ENCODE measurements at regions not wholly inside any gene's neighbourhood (a gene's known extent, or its start where the extent isn't known, plus 50 kb on each side); places are given as distances from the start of the nearest gene placed in this dataset.
"Not testable (repeated sequence)": the region's sequence is repeated elsewhere in the genome, so short reads cannot be mapped to it uniquely, and the experiment has no call there.

DNA sequence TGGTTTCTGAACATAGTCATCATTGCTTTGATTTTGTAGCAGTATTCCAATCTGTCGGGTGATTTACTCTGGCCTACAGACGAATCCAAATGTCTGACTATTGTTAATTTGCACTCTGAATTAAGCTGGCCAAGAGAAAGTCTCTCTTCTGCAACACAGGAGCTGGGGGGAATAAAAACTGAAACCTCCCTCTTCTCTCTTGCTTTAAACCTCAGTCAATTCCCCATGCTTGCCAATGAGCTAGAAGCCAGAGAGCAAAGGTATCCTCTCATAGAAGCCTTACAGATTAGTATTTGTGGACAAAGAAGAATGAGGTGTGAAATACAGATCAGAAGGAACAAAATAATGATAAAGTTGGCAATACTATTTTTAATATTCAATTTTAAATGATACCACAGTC lies 353.9 kb upstream of the CDH10 start:
- CTCF ChIA-PET = no interaction called here
- Histone ChIP-seq H3K4me3 (ENCODE audit: low read depth, low read length) (no peak overlapping the region), H3K27me3 (ENCODE audit: control insufficient read depth, insufficient read depth, low read length) (no peaks in the 10 kb centered on the region), H3K9me3 (ENCODE audit: control insufficient read depth, insufficient read depth, low read length) (no peaks in the 10 kb centered on the region), H3K27ac (ENCODE audit: low read depth, low read length) (no peak overlapping the region)
- POLR2A ChIA-PET = no interaction called here
- TF ChIP-seq, protein P1, sequence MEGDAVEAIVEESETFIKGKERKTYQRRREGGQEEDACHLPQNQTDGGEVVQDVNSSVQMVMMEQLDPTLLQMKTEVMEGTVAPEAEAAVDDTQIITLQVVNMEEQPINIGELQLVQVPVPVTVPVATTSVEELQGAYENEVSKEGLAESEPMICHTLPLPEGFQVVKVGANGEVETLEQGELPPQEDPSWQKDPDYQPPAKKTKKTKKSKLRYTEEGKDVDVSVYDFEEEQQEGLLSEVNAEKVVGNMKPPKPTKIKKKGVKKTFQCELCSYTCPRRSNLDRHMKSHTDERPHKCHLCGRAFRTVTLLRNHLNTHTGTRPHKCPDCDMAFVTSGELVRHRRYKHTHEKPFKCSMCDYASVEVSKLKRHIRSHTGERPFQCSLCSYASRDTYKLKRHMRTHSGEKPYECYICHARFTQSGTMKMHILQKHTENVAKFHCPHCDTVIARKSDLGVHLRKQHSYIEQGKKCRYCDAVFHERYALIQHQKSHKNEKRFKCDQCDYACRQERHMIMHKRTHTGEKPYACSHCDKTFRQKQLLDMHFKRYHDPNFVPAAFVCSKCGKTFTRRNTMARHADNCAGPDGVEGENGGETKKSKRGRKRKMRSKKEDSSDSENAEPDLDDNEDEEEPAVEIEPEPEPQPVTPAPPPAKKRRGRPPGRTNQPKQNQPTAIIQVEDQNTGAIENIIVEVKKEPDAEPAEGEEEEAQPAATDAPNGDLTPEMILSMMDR (IDR thresholded peaks at IDR 0.05; ENCODE audit: low read depth, low read length) = no peak
- no peak for DNase-seq (ENCODE audit: low read depth, low spot score)

DNA sequence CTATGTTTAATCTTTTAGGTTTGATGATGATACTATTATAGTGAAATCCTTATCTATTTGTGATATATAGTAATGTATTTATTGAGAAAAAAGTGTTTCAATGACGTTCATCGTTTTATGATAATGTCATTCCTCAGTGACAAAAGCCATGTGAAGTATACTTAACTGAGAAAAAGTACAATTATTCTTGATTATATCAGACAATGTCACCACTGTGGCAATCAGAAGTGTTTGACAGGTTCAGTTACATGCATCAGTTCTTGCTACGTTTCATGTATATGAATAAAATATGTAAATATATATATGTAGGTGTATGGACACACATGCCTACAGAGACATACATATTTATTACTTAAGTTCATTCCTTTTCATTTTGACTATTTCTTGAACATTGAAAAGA lies 341.5 kb upstream of the CDH10 start:
- ChIA-PET CTCF (no interaction called here), POLR2A (no interaction called here)
- Histone ChIP-seq H3K4me3 (ENCODE audit: low read depth, low read length) (no peak overlapping the region), H3K27ac (ENCODE audit: low read depth, low read length) (no peak overlapping the region), H3K9me3 (ENCODE audit: control insufficient read depth, insufficient read depth, low read length) (peaks cover 9% of the 10 kb centered on the region), H3K27me3 (ENCODE audit: control insufficient read depth, insufficient read depth, low read length) (no peaks in the 10 kb centered on the region)
- TF ChIP-seq, protein P1 (IDR thresholded peaks at IDR 0.05; ENCODE audit: low read depth, low read length) = no peak
- DNase-seq (ENCODE audit: low read depth, low spot score) = no peak

DNA sequence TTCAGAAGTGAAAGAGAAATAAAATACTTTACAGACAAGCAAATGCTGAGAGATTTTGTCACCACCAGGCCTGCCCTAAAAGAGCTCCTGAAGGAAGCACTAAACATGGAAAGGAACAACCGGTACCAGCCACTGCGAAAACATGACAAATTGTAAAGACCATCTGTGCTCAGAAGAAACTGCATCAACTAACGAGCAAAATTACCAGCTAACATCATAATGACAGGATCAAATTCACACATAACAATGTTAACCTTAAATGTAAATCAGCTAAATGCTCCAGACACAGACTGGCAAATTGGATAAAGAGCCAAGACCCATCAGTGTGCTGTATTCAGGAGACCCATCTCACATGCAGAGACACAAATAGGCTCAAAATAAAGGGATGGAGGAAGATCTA lies 333.8 kb upstream of the CDH10 start:
- H3K4me3 ChIP-seq (ENCODE audit: low read depth, low read length); H3K27ac ChIP-seq (ENCODE audit: low read depth, low read length); CTCF ChIA-PET; H3K27me3 ChIP-seq (ENCODE audit: control insufficient read depth, insufficient read depth, low read length); POLR2A ChIA-PET; DNase-seq (ENCODE audit: low read depth, low spot score); H3K9me3 ChIP-seq (ENCODE audit: control insufficient read depth, insufficient read depth, low read length): not testable (repeated sequence)

DNA sequence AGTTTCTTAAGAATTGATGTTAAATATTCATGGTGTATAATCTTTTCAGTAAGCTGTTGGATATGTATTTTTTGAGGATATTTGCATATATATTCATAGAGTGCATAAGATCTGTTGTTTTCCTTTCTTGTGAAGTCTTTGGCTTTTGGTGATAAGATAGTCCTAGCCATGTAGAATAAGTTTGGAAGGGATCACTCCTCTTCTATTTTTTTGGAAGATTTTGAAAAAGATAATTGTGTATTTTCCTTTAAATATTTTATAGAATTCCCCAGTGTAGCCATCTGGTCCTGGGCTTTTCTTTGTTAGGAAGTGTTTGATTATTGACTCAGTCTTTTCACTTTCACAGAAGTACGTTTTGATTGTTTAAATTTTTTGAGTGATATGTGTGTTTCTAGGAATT lies 318.8 kb upstream of the CDH10 start:
- Histone ChIP-seq H3K9me3 (ENCODE audit: control insufficient read depth, insufficient read depth, low read length) (no peaks in the 10 kb centered on the region), H3K27me3 (ENCODE audit: control insufficient read depth, insufficient read depth, low read length) (no peaks in the 10 kb centered on the region), H3K27ac (ENCODE audit: low read depth, low read length) (no peak overlapping the region), H3K4me3 (ENCODE audit: low read depth, low read length) (no peak overlapping the region)
- DNase-seq (ENCODE audit: low read depth, low spot score) = no peak
- TF ChIP-seq, protein P1 (IDR thresholded peaks at IDR 0.05; ENCODE audit: low read depth, low read length) = no peak
- ChIA-PET CTCF (no interaction called here), POLR2A (no interaction called here)

DNA sequence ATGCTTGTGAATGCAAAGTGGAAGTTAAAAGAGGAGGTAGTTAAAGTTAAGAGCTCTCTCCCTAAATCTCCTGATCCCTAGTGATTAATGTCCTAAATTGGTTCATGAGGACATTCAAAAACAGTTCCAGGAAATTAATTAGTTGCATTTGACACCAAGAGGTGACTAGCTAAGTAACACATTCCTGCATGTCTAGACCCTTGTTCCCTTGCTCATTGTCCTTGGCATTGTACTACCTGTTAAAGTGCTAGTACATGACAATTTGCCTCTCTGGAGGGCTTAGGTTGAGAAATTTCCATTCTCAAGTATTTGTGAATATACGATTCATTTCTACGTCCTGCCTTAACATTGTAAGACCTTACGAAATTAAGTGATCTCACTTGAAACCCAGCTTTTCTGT lies 278.6 kb upstream of the CDH10 start:
- TF ChIP-seq, protein P1 (IDR thresholded peaks at IDR 0.05; ENCODE audit: low read depth, low read length) = no peak
- peaks cover 8% of the 10 kb centered on the region; the same call in 1 of the 2 replicates for H3K9me3 ChIP-seq (ENCODE audit: control insufficient read depth, insufficient read depth, low read length)
- no peak overlapping the region for H3K27ac ChIP-seq (ENCODE audit: low read depth, low read length)
- H3K27me3 ChIP-seq (ENCODE audit: control insufficient read depth, insufficient read depth, low read length) = no peaks in the 10 kb centered on the region
- ChIA-PET POLR2A (no interaction called here), CTCF (no interaction called here)
- H3K4me3 ChIP-seq (ENCODE audit: low read depth, low read length) = no peak overlapping the region
- DNase-seq (ENCODE audit: low read depth, low spot score) = no peak

DNA sequence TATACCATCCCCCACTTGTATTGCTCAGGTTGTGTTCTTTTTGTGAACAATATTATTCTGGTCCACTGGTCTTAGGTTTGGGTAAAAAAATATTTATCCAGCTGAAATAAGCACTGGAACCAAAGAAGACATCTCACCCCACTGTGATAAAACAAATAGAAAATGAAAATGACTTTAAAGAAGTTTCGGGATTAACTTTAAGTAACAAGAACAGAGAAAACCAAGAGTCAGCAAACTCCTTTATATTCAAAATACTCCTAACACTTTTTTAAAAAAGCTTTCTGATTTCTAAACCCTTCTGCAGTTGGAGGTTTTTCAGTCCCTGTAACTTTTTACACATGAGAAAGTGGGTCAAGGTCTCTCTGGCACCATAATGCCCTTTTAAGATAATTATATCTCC lies 273.9 kb upstream of the CDH10 start:
- no peak overlapping the region for H3K4me3 ChIP-seq (ENCODE audit: low read depth, low read length)
- ChIA-PET CTCF (no interaction called here), POLR2A (no interaction called here)
- TF ChIP-seq, protein P1 (IDR thresholded peaks at IDR 0.05; ENCODE audit: low read depth, low read length) = no peak
- H3K27ac ChIP-seq (ENCODE audit: low read depth, low read length) = no peak overlapping the region
- no peaks in the 10 kb centered on the region for H3K27me3 ChIP-seq (ENCODE audit: control insufficient read depth, insufficient read depth, low read length)
- no peak for DNase-seq (ENCODE audit: low read depth, low spot score)
- H3K9me3 ChIP-seq (ENCODE audit: control insufficient read depth, insufficient read depth, low read length) = peaks cover 5% of the 10 kb centered on the region; the same call in 1 of the 2 replicates

All from AG04450 (cell line).